Lower leg skin (tissue), 3 donors: ENCODE measurements at regions not wholly inside any gene's neighbourhood (a gene's known extent, or its start where the extent isn't known, plus 50 kb on each side); places are given as distances from the start of the nearest gene placed in this dataset.

Experiments used
- CTCF ChIP-seq, 3 donors: fragments of 450-650 bp; IDR thresholded peaks; one replicate each; pipeline ENCODE4 v1.5.1; 2016; ENCODE audit warnings: antibody characterized with exemption in 3 of 3, mild to moderate bottlenecking in 3 of 3, moderate library complexity in 2 of 3
- POLR2A ChIP-seq, 2 donors: fragments of 450-650 bp; IDR thresholded peaks; one replicate each; pipeline ENCODE4 v1.6.1; 2016 to 2017; ENCODE audit warnings: antibody characterized with exemption in 2 of 2, mild to moderate bottlenecking in 1 of 2, moderate library complexity in 1 of 2

- TF ChIP-seq CTCF (IDR thresholded peaks at IDR 0.05) = no peak
- TF ChIP-seq POLR2A (IDR thresholded peaks at IDR 0.05) = no peak
These were observed 638.7 kb upstream of the RGS18 start for GRCh38 chr1:191519519-191519918.
